ENCODE measurements at regions not wholly inside any gene's neighbourhood (a gene's known extent, or its start where the extent isn't known, plus 50 kb on each side); places are given as distances from the start of the nearest gene placed in this dataset.
A peak's percentile ranks its signal among the peaks of the same experiment; 100 is the strongest.

DNA sequence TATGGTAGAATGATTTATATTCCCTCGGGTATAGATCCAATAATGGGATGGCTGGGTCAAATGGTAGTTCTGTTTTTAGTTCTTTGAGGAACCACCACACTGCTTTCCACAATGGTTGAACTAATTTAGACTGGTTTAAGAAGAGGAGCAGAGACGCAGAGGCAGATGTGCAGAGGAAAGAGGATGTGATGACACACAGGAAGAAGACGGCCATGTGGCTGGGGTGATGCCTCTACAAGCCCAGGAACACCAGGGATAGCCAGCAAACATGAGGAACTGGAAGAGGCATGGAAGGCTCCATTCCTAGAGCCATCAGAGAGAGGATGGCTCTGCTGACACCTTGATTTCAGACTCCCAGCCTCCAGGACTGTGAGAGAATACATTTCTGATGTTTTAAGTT, 218.3 kb upstream of the DTNBP1 start:
- no peak for DNase-seq
- Mint-ChIP-seq H3K27ac (no peak overlapping the region), H3K9me3 (no peaks in the 10 kb centered on the region), H3K4me3 (no peak overlapping the region), H3K27me3 (no peaks in the 10 kb centered on the region), H3K36me3 (no peaks in the 10 kb centered on the region), H3K4me1 (peaks cover 21% of the 10 kb centered on the region)

GRCh38 chr6:15880262-15880973, 217.6 kb upstream of the DTNBP1 start:
- Mint-ChIP-seq H3K36me3 (no peaks in the 10 kb centered on the region), H3K4me3 (no peak overlapping the region), H3K27me3 (no peaks in the 10 kb centered on the region), H3K27ac (no peak overlapping the region), H3K9me3 (no peaks in the 10 kb centered on the region), H3K4me1 (peaks cover 21% of the 10 kb centered on the region)
- no peak for DNase-seq

- no peaks in the 10 kb centered on the region for H3K9me3 Mint-ChIP-seq
- no peaks in the 10 kb centered on the region for H3K36me3 Mint-ChIP-seq
- H3K27me3 Mint-ChIP-seq: no peaks in the 10 kb centered on the region
- H3K4me3 Mint-ChIP-seq: peak overlapping the region; percentile 57
- DNase-seq: peak; percentile 49
- no peak overlapping the region for H3K27ac Mint-ChIP-seq
- H3K4me1 Mint-ChIP-seq: peaks cover 21% of the 10 kb centered on the region
Measured at GRCh38 chr6:15879371-15880261, 216.8 kb upstream of the DTNBP1 start.

DNA sequence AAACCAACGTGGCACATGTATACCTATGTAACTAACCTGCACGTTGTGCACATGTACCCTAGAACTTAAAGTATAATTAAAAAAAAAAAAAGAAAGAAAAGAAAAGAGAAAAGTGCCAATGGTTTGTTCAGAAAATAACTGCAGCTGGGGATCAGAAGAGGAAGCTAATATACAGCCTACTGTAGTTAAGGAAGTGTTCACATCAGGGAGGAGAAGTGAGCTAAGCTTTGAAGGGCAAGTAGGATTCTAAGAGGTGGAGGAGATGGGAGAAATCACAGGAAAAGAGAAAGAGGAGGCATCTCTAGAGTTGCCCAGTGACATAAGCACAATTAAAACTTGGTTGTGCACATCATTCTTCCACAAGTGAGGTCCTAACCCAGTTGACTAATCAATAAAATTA, 214.4 kb upstream of the DTNBP1 start:
- DNase-seq: no peak
- H3K36me3 Mint-ChIP-seq: no peaks in the 10 kb centered on the region
- H3K4me1 Mint-ChIP-seq: peaks cover 21% of the 10 kb centered on the region
- H3K4me3 Mint-ChIP-seq: no peak overlapping the region
- H3K27me3 Mint-ChIP-seq: no peaks in the 10 kb centered on the region
- no peaks in the 10 kb centered on the region for H3K9me3 Mint-ChIP-seq
- no peak overlapping the region for H3K27ac Mint-ChIP-seq

DNA sequence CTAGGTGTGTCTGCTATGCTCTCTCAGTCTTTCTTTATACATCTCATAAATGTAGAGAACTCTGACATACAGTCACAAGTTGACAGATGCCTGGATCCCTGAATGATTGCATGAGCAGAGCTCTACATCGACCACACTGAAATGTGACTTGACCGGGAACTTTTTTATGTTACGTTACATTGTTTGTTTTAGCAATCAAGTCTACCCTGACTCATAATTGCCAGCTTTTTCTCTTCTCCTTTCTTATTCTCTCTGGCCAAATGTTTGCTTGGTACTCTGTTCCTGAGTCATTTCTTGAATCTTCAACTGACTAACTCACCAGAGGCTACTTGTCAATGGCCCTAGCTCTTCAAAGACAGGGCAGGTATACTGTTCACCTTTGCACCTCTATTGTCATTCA, 213.6 kb upstream of the DTNBP1 start:
- no peaks in the 10 kb centered on the region for H3K36me3 Mint-ChIP-seq
- DNase-seq: no peak
- H3K4me3 Mint-ChIP-seq: no peak overlapping the region
- peaks cover 3% of the 10 kb centered on the region for H3K27me3 Mint-ChIP-seq
- H3K9me3 Mint-ChIP-seq: no peaks in the 10 kb centered on the region
- peaks cover 21% of the 10 kb centered on the region for H3K4me1 Mint-ChIP-seq
- no peak overlapping the region for H3K27ac Mint-ChIP-seq

DNA sequence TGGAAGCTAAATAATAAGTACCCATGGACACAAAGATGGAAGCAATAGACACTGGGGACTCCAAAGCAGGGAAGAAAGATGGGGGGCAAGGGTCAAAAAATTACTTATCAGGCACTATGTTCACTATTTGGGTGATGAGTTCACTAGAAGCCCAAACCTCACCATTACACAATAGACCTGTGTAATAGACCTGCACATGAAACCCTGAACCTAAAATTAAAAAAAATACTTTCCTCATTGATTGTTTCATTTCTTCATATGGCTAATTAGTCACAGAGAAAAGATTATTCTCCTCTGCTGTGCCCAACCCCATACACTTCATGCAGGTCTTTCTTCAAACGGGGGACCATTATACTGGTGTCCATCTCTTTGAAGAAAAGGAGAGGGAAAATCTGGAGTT, 213.0 kb upstream of the DTNBP1 start:
- Mint-ChIP-seq H3K4me1 (peaks cover 18% of the 10 kb centered on the region), H3K27ac (no peak overlapping the region), H3K27me3 (peaks cover 6% of the 10 kb centered on the region), H3K9me3 (no peaks in the 10 kb centered on the region), H3K36me3 (no peaks in the 10 kb centered on the region), H3K4me3 (no peak overlapping the region)
- no peak for DNase-seq

DNA sequence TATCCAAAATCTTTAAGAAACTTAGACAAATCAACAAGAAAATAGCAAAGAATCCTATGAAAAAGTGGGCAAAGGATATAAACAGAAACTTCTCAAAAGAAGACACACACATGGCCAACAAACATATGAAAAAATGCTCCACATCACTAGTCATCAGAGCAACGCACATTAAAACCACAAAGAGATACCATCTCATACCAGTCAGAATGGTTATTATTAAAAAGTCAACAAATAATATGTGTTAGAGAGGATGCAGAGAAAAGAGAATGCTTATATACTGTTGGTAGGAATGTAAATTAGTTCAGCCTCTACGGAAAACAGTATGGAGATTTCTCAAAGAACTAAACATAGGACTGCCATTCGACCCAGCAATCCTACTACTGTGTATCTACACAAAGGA, 212.0 kb upstream of the DTNBP1 start:
- Mint-ChIP-seq H3K27me3 (peaks cover 6% of the 10 kb centered on the region), H3K36me3 (no peaks in the 10 kb centered on the region), H3K9me3 (no peaks in the 10 kb centered on the region), H3K27ac (no peak overlapping the region), H3K4me3 (no peak overlapping the region), H3K4me1 (peaks cover 9% of the 10 kb centered on the region)
- DNase-seq: no peak

DNA sequence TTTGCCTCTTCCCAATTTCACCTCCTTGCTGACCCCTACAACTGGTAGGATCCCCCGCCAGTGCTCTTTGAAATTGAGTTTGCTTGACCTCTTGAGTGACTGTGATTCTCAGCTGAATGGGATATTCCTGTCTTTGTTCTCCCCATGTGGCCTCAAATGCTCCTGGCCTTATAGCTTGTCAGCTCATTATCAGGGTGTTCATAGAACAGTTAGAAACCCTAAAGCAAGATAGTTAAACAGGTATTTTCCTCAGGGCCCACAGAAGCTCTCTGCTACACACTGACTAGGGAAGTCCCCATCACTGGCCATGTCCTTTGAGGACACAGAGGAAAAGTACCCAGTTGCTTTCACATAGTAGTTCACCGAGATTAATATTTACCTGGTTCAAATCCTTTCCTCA, 211.5 kb upstream of the DTNBP1 start:
- peaks cover 6% of the 10 kb centered on the region for H3K27me3 Mint-ChIP-seq
- H3K9me3 Mint-ChIP-seq: no peaks in the 10 kb centered on the region
- no peak overlapping the region for H3K27ac Mint-ChIP-seq
- no peaks in the 10 kb centered on the region for H3K36me3 Mint-ChIP-seq
- H3K4me1 Mint-ChIP-seq: peaks cover 4% of the 10 kb centered on the region
- DNase-seq: no peak
- H3K4me3 Mint-ChIP-seq: no peak overlapping the region

DNA sequence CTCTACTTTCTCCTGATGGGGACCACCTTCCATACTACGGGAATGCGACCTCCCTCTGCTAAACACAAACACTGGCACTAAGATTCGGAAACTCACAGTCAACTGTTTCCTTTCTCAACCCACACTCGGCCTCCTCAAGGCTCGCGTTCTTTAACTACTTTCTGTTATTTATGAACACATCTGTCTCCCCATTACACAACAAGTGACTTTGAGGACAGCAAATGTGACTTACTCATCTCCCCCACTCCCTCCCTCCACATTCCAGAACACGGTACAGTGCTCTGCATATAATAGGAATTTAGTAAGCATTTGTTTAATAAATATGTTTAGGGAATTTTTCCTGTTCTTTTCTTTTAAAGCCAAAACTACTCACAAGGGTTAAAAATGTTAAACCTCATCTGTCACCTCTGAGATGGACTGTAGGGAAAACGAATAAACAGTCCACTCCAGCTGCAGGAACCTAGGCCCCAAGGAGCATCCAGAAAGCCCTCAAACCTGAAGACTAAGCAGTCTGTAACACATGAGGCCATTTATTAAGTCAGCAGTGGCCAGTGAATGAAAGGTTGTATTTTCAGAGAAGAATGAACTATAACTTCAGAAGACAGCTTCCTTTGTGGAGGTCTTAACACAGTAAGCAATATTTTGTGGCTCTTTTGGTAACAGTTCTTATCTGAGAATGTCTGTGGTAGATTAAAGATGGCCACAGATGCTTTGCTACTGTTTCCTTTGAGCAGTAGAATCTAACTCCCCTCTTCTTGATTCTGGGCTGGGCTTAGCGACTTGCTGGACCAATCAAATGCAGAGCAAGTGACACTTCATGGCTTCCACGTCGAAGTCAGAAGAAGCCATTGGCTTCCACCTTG, 209.6 kb upstream of the DTNBP1 start:
- Mint-ChIP-seq H3K9me3 (no peaks in the 10 kb centered on the region), H3K4me1 (no peaks in the 10 kb centered on the region), H3K4me3 (no peak overlapping the region), H3K27me3 (peaks cover 6% of the 10 kb centered on the region), H3K36me3 (no peaks in the 10 kb centered on the region), H3K27ac (no peak overlapping the region)
- DNase-seq: no peak

GRCh38 chr6:15871276-15871675, 208.4 kb upstream of the DTNBP1 start:
- H3K4me1 Mint-ChIP-seq: no peaks in the 10 kb centered on the region

GRCh38 chr6:15870333-15871043, 207.7 kb upstream of the DTNBP1 start:
- H3K9me3 Mint-ChIP-seq: no peaks in the 10 kb centered on the region
- no peak overlapping the region for H3K4me3 Mint-ChIP-seq
- peaks cover 6% of the 10 kb centered on the region for H3K27me3 Mint-ChIP-seq
- no peak for DNase-seq
- H3K4me1 Mint-ChIP-seq: no peaks in the 10 kb centered on the region
- no peak overlapping the region for H3K27ac Mint-ChIP-seq
- no peaks in the 10 kb centered on the region for H3K36me3 Mint-ChIP-seq

More at GRCh38 chr6:15871276-15871675, 208.4 kb upstream of the DTNBP1 start:
- Mint-ChIP-seq H3K9me3 (no peaks in the 10 kb centered on the region), H3K27me3 (peaks cover 6% of the 10 kb centered on the region), H3K36me3 (no peaks in the 10 kb centered on the region), H3K4me3 (no peak overlapping the region), H3K27ac (no peak overlapping the region)
- no peak for DNase-seq

GRCh38 chr6:15864708-15865062, 201.9 kb upstream of the DTNBP1 start:
- Mint-ChIP-seq H3K27ac (no peak overlapping the region), H3K36me3 (no peaks in the 10 kb centered on the region), H3K4me3 (no peak overlapping the region), H3K27me3 (no peaks in the 10 kb centered on the region), H3K9me3 (no peaks in the 10 kb centered on the region), H3K4me1 (no peaks in the 10 kb centered on the region)
- no peak for DNase-seq

- Mint-ChIP-seq H3K4me3 (no peak overlapping the region), H3K27ac (no peak overlapping the region), H3K4me1 (no peaks in the 10 kb centered on the region), H3K9me3 (no peaks in the 10 kb centered on the region), H3K36me3 (no peaks in the 10 kb centered on the region), H3K27me3 (no peaks in the 10 kb centered on the region)
- DNase-seq: no peak
Measured at GRCh38 chr6:15864038-15864707, 201.3 kb upstream of the DTNBP1 start.

DNA sequence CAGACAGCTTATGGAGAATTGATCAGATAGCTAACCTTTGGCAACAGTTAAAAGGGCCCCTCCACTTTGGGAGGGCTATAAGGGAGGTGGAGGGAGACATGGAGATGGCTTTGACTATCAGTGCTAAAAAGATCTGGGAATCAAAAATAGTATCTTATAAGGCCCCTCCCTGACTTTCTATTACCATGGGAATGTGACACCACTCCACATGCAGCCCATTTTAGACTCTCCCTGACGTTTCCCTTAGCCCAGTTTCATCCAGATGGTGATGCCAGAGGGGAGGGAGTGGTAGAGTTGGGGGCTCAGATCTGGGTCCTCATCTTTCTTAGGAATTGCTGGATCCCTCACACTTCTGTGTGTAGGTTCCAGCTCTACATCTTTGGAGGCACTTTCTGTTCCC, 200.0 kb upstream of the DTNBP1 start:
- Mint-ChIP-seq H3K36me3 (no peaks in the 10 kb centered on the region), H3K4me1 (no peaks in the 10 kb centered on the region), H3K9me3 (no peaks in the 10 kb centered on the region), H3K4me3 (no peak overlapping the region), H3K27me3 (no peaks in the 10 kb centered on the region), H3K27ac (no peak overlapping the region)
- no peak for DNase-seq
